Ishikawa (cell line): ENCODE measurements at regions not wholly inside any gene's neighbourhood (a gene's known extent, or its start where the extent isn't known, plus 50 kb on each side); places are given as distances from the start of the nearest gene placed in this dataset.
A peak's percentile ranks its signal among the peaks of the same experiment; 100 is the strongest.

Experiments used
- CEBPB ChIP-seq: IDR thresholded peaks from 2 replicates; pipeline ENCODE4 v1.6.1; 2012
- CREB1 ChIP-seq: IDR thresholded peaks from 2 replicates; pipeline ENCODE4 v1.6.1; 2012; ENCODE audit warnings: low read depth
- EGR1 ChIP-seq: IDR thresholded peaks from 2 replicates; pipeline ENCODE4 v1.6.1; 2012
- EP300 ChIP-seq: IDR thresholded peaks from 2 replicates; pipeline ENCODE4 v1.6.1; 2012; ENCODE audit warnings: borderline replicate concordance
- FOXM1 ChIP-seq: IDR thresholded peaks from 2 replicates; pipeline ENCODE4 v1.6.1; 2012; ENCODE audit warnings: low read depth, borderline replicate concordance
- NFIC ChIP-seq: IDR thresholded peaks from 2 replicates; pipeline ENCODE4 v1.6.1; 2012
- RAD21 ChIP-seq: IDR thresholded peaks from 2 replicates; pipeline ENCODE4 v1.6.1; 2012; ENCODE audit warnings: low read depth
- REST ChIP-seq: IDR thresholded peaks from 2 replicates; pipeline ENCODE4 v1.6.1; 2012; ENCODE audit warnings: low read depth, mild to moderate bottlenecking
- TAF1 ChIP-seq: IDR thresholded peaks from 2 replicates; pipeline ENCODE4 v1.6.1; 2012; ENCODE audit warnings: low read depth, mild to moderate bottlenecking
- TCF12 ChIP-seq: IDR thresholded peaks from 2 replicates; pipeline ENCODE4 v1.6.1; 2012; ENCODE audit warnings: low read depth
- TEAD4 ChIP-seq: IDR thresholded peaks from 2 replicates; pipeline ENCODE4 v1.6.1; 2012
- USF1 ChIP-seq: IDR thresholded peaks from 2 replicates; pipeline ENCODE4 v1.6.1; 2012
- YY1 ChIP-seq: IDR thresholded peaks from 2 replicates; pipeline ENCODE4 v1.6.1; 2012; ENCODE audit warnings: low read depth
- ZBTB7A ChIP-seq: IDR thresholded peaks from 2 replicates; pipeline ENCODE4 v1.6.1; 2012; ENCODE audit warnings: low read depth
- TF ChIP-seq, protein P1 (sequence below): IDR thresholded peaks from 2 replicates; pipeline ENCODE4 v1.6.1; 2012

DNA sequence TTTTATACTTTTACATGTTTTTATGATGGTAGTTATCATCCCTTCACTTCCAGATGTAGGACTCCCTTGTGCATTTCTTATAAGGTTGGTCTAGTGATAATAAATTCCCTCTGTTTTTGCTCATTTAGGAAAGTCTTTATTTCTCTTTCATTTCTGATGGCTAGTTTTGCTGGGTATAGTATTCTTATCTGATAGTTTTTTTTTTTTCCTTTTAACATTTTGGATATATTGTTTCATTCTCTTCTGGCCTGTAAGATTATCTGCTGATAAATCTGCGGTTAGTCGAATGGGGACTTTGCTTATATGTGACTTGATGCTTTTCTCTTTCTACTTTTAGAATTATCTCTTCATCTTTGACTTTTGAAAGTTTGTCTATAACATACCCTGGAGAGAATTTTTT is 153.1 kb upstream of the MPHOSPH6 start:
- TF ChIP-seq EGR1: no peak
- no peak for TF ChIP-seq FOXM1
- no peak for TF ChIP-seq CREB1
- TF ChIP-seq, protein P1, sequence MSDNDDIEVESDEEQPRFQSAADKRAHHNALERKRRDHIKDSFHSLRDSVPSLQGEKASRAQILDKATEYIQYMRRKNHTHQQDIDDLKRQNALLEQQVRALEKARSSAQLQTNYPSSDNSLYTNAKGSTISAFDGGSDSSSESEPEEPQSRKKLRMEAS: no peak
- TF ChIP-seq CEBPB: no peak
- no peak for TF ChIP-seq YY1
- no peak for TF ChIP-seq NFIC
- no peak for TF ChIP-seq TCF12
- no peak for TF ChIP-seq USF1
- TF ChIP-seq RAD21: no peak
- TF ChIP-seq TAF1: no peak
- TF ChIP-seq TEAD4: no peak
- no peak for TF ChIP-seq EP300
- no peak for TF ChIP-seq REST

- no peak for TF ChIP-seq EP300
- no peak for TF ChIP-seq ZBTB7A
- no peak for TF ChIP-seq NFIC
- TF ChIP-seq, protein P1: no peak
- no peak for TF ChIP-seq YY1
- TF ChIP-seq RAD21: no peak
- TF ChIP-seq FOXM1: no peak
- no peak for TF ChIP-seq CEBPB
Measured at GRCh38 chr16:82322177-82322576, 152.2 kb upstream of the MPHOSPH6 start.

- TF ChIP-seq TAF1 (no peak), CREB1 (no peak), EP300 (no peak), RAD21 (no peak), ZBTB7A (no peak), CEBPB (no peak), USF1 (no peak), REST (no peak), NFIC (no peak), FOXM1 (no peak), TCF12 (no peak), TEAD4 (no peak), EGR1 (no peak)
- TF ChIP-seq, protein P1: no peak
Measured at GRCh38 chr16:82319038-82319437, 149.0 kb upstream of the MPHOSPH6 start.

DNA sequence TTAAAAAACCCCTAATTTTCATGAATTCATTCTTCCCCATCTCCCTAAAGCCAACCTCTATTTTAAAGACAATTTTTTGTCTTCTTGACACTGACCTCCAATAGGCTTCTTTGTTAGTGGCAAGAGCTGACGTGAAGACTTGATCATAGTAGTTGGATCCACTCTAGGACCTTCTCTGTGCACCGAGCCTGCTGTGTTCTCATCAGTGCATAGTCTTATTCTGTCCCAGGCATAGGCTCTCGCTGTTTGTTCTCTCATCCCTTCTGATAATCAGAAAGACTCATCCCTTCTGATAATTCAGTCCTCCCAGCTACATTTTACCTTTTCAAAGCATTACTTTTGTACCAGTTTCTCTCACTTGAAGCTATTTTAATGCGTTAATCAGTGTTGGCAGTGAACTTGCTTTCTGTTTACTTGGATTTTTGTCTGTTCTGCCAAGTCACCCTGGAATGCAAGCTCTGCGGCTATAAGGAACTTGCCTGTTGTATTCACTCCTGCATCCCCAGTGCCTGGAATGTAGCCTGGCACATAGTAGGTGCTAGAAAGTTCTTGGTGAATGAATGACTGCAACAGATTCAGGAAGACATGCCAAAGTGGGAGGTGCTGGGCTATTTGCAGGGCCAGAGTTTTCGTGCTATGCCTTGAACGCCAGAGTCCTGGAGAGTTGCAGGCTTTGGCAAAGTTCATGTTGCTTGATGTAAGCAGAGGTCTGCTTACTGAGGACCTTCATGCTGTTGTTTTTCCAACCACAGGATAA is 147.6 kb upstream of the MPHOSPH6 start:
- TF ChIP-seq NFIC (no peak), TEAD4 (0 out of 2 replicates have a peak, but pooled peaks have one; percentile 12), YY1 (no peak)

DNA sequence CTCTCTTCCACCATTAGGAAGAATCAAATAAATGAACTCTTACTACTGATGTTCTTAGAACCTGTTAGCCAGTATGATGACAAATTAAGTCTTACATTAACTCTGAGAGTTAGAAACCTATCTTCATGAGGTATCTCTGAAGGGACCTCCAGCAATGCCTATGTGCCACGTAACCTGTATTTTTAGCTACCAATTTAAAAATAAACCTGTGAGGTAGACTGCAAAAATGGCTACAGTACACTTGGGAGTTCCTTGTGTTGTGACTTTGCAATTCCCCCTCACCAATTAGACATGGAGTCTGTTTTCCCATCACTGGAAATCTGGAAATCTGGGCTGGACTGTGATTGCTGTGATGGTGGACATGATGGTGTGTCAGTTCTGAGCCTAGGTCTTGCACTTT is 143.7 kb upstream of the MPHOSPH6 start:
- no peak for TF ChIP-seq TCF12
- no peak for TF ChIP-seq CEBPB
- TF ChIP-seq YY1: no peak
- TF ChIP-seq USF1: no peak
- no peak for TF ChIP-seq CREB1
- no peak for TF ChIP-seq NFIC
- TF ChIP-seq EGR1: no peak
- TF ChIP-seq, protein P1: no peak
- TF ChIP-seq TAF1: no peak
- TF ChIP-seq ZBTB7A: no peak
- no peak for TF ChIP-seq FOXM1
- TF ChIP-seq RAD21: no peak
- no peak for TF ChIP-seq TEAD4
